GM23338 (cell line): ENCODE measurements at regions not wholly inside any gene's neighbourhood (a gene's known extent, or its start where the extent isn't known, plus 50 kb on each side); places are given as distances from the start of the nearest gene placed in this dataset.

ENCODE experiments used
- ATAC-seq: fragments of 200-7000 bp; cut with Tn5 transposase; 3 replicates; pipeline ENCODE4 v1.9.1; 2020
- DNase-seq: peaks from one replicate; pipeline ENCODE4 v3.0.0-alpha.2; 2015; ENCODE audit warnings: low spot score
- H2AFZ ChIP-seq: fragments of 200-600 bp; sonication (generic); 2 replicates; pipeline ENCODE4 v1.8.0; 2016; ENCODE audit warnings: antibody characterized with exemption, mild to moderate bottlenecking, moderate library complexity
- H3F3A ChIP-seq: fragments of 200-600 bp; sonication (generic); replicated peaks from 2 replicates; pipeline ENCODE4 v1.8.0; 2017; ENCODE audit warnings: antibody characterized with exemption, mixed run types, low read depth
- H3K27ac ChIP-seq: fragments of 200-600 bp; sonication (generic); 2 replicates; pipeline ENCODE4 v1.6.1; 2016; ENCODE audit warnings: low read depth
- H3K27me3 ChIP-seq: fragments of 200-600 bp; sonication (generic); 2 replicates; pipeline ENCODE4 v1.8.0; 2016; ENCODE audit warnings: mild to moderate bottlenecking, mixed run types, moderate library complexity; ENCODE audit not compliant: insufficient read depth
- H3K36me3 ChIP-seq: fragments of 200-600 bp; sonication (generic); 2 replicates; pipeline ENCODE4 v1.8.0; 2016; ENCODE audit warnings: mild to moderate bottlenecking; ENCODE audit not compliant: insufficient read depth
- H3K4me1 ChIP-seq: fragments of 200-600 bp; sonication (generic); 2 replicates; pipeline ENCODE4 v1.8.0; 2016; ENCODE audit warnings: mild to moderate bottlenecking, moderate library complexity; ENCODE audit not compliant: insufficient read depth
- H3K4me2 ChIP-seq: fragments of 200-600 bp; sonication (generic); 2 replicates; pipeline ENCODE4 v1.7.1; 2017; ENCODE audit warnings: mixed run types
- H3K4me3 ChIP-seq: fragments of 200-600 bp; sonication (generic); 2 replicates; pipeline ENCODE4 v1.6.1; 2016; ENCODE audit warnings: mixed run types
- H3K79me2 ChIP-seq: fragments of 200-600 bp; sonication (generic); replicated peaks from 2 replicates; pipeline ENCODE4 v1.8.0; 2017; ENCODE audit warnings: mild to moderate bottlenecking; ENCODE audit not compliant: insufficient read depth
- H3K9me2 ChIP-seq: fragments of 200-600 bp; sonication (generic); 2 replicates; pipeline ENCODE4 v1.8.0; 2017; ENCODE audit not compliant: insufficient read depth
- H4K20me1 ChIP-seq: fragments of 200-600 bp; sonication (generic); replicated peaks from 2 replicates; pipeline ENCODE4 v1.8.0; 2017; ENCODE audit warnings: mild to moderate bottlenecking; ENCODE audit not compliant: insufficient read depth
- H3K27ac Mint-ChIP-seq: 2 replicates; pipeline ENCODE4 v1.8.0; 2020; ENCODE audit warnings: inconsistent platforms, mild to moderate bottlenecking, moderate library complexity, mixed read lengths
- H3K27me3 Mint-ChIP-seq: 3 replicates; pipeline ENCODE4 v1.8.0; 2022; ENCODE audit warnings: low read depth, mild to moderate bottlenecking, moderate library complexity, mixed read lengths, inconsistent platforms; ENCODE audit not compliant: insufficient read depth, poor library complexity
- H3K36me3 Mint-ChIP-seq: 3 replicates; pipeline ENCODE4 v1.8.0; 2021; ENCODE audit warnings: low read depth, mild to moderate bottlenecking, inconsistent platforms, moderate library complexity, mixed read lengths
- H3K4me1 Mint-ChIP-seq: 3 replicates; pipeline ENCODE4 v1.8.0; 2020; ENCODE audit warnings: mild to moderate bottlenecking, inconsistent platforms, mixed read lengths
- H3K4me3 Mint-ChIP-seq: 3 replicates; pipeline ENCODE4 v1.8.0; 2021; ENCODE audit warnings: moderate library complexity, mild to moderate bottlenecking, inconsistent platforms, mixed read lengths
- H3K9me3 Mint-ChIP-seq: 3 replicates; pipeline ENCODE4 v1.8.0; 2020; ENCODE audit warnings: moderate library complexity, mild to moderate bottlenecking, inconsistent platforms, mixed read lengths
- EZH2 ChIP-seq: fragments of 200-600 bp; sonication (generic); IDR thresholded peaks from one replicate; pipeline ENCODE4 v1.8.0; 2017; ENCODE audit warnings: antibody characterized with exemption, mild to moderate bottlenecking, low read depth; ENCODE audit not compliant: unreplicated experiment
- EZH2phosphoT487 ChIP-seq: fragments of 200-600 bp; sonication (generic); IDR thresholded peaks from one replicate; pipeline ENCODE4 v1.8.1; 2018; ENCODE audit warnings: antibody characterized with exemption; ENCODE audit not compliant: unreplicated experiment
- POLR2AphosphoS5 ChIP-seq: IDR thresholded peaks from 2 replicates; pipeline ENCODE4 v1.6.1; 2016; ENCODE audit warnings: antibody characterized with exemption, low read depth
- STAT1 ChIP-seq: IDR thresholded peaks from one replicate; pipeline ENCODE4 v1.6.1; 2016; ENCODE audit warnings: antibody characterized with exemption; ENCODE audit not compliant: unreplicated experiment
- ZNF114 ChIP-seq: fragments of 250-450 bp; sonication (Bioruptor Pico); IDR thresholded peaks from 2 replicates; pipeline ENCODE4 v1.5.0; 2020; ENCODE audit warnings: mild to moderate bottlenecking, moderate library complexity
- ZNF331 ChIP-seq: fragments of 250-450 bp; sonication (Bioruptor Pico); IDR thresholded peaks from 2 replicates; pipeline ENCODE4 v1.5.0; 2020; ENCODE audit warnings: low read depth, mild to moderate bottlenecking, moderate library complexity
- TF ChIP-seq, protein P1 (sequence below): fragments of 250-450 bp; sonication (Bioruptor Pico); IDR thresholded peaks from 2 replicates; pipeline ENCODE4 v1.5.0; 2020; ENCODE audit warnings: mild to moderate bottlenecking, moderate library complexity
- TF ChIP-seq, protein P2 (sequence below): IDR thresholded peaks from one replicate; pipeline ENCODE4 v1.6.1; 2018; ENCODE audit warnings: antibody characterized with exemption; ENCODE audit not compliant: unreplicated experiment

DNA sequence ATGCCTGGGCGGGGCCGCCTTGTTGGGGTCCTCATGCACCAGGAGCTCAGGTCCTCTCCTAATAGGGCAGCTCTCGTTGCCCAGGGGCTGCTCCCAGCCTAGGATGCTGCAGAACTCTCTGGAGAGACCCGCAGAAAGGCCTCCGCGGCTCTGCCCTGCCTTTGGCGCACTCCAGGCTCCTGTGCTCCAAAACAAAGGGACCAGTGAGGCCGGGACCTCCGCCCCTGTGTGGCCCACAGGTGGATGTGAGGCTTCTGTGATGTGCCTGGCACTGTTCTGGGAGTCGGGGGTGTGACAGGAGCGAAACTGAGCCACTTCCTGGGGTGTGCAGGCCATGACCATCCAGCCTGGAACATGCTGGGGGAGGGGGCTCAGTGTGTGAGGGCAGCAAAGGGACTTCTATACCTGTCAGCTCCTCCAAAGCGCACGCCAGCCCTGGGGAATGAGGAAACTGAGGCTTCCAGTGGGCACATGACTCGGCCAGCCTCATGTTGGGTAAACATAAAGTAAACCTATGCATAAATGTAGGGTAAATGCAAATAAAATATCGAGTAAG, 153.2 kb downstream of the IRF8 start (continued):
- TF ChIP-seq, protein P1, sequence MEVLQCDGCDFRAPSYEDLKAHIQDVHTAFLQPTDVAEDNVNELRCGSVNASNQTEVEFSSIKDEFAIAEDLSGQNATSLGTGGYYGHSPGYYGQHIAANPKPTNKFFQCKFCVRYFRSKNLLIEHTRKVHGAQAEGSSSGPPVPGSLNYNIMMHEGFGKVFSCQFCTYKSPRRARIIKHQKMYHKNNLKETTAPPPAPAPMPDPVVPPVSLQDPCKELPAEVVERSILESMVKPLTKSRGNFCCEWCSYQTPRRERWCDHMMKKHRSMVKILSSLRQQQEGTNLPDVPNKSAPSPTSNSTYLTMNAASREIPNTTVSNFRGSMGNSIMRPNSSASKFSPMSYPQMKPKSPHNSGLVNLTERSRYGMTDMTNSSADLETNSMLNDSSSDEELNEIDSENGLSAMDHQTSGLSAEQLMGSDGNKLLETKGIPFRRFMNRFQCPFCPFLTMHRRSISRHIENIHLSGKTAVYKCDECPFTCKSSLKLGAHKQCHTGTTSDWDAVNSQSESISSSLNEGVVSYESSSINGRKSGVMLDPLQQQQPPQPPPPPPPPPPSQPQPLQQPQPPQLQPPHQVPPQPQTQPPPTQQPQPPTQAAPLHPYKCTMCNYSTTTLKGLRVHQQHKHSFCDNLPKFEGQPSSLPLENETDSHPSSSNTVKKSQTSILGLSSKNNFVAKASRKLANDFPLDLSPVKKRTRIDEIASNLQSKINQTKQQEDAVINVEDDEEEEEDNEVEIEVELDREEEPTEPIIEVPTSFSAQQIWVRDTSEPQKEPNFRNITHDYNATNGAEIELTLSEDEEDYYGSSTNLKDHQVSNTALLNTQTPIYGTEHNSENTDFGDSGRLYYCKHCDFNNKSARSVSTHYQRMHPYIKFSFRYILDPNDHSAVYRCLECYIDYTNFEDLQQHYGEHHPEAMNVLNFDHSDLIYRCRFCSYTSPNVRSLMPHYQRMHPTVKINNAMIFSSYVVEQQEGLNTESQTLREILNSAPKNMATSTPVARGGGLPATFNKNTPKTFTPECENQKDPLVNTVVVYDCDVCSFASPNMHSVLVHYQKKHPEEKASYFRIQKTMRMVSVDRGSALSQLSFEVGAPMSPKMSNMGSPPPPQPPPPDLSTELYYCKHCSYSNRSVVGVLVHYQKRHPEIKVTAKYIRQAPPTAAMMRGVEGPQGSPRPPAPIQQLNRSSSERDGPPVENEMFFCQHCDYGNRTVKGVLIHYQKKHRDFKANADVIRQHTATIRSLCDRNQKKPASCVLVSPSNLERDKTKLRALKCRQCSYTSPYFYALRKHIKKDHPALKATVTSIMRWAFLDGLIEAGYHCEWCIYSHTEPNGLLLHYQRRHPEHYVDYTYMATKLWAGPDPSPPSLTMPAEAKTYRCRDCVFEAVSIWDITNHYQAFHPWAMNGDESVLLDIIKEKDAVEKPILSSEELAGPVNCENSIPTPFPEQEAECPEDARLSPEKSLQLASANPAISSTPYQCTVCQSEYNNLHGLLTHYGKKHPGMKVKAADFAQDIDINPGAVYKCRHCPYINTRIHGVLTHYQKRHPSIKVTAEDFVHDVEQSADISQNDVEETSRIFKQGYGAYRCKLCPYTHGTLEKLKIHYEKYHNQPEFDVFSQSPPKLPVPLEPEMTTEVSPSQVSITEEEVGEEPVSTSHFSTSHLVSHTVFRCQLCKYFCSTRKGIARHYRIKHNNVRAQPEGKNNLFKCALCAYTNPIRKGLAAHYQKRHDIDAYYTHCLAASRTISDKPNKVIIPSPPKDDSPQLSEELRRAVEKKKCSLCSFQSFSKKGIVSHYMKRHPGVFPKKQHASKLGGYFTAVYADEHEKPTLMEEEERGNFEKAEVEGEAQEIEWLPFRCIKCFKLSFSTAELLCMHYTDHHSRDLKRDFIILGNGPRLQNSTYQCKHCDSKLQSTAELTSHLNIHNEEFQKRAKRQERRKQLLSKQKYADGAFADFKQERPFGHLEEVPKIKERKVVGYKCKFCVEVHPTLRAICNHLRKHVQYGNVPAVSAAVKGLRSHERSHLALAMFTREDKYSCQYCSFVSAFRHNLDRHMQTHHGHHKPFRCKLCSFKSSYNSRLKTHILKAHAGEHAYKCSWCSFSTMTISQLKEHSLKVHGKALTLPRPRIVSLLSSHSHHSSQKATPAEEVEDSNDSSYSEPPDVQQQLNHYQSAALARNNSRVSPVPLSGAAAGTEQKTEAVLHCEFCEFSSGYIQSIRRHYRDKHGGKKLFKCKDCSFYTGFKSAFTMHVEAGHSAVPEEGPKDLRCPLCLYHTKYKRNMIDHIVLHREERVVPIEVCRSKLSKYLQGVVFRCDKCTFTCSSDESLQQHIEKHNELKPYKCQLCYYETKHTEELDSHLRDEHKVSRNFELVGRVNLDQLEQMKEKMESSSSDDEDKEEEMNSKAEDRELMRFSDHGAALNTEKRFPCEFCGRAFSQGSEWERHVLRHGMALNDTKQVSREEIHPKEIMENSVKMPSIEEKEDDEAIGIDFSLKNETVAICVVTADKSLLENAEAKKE (CRISPR knock-in tag), result no peak
- TF ChIP-seq ZNF114 (CRISPR knock-in tag), result no peak
- no peak for TF ChIP-seq POLR2AphosphoS5

DNA sequence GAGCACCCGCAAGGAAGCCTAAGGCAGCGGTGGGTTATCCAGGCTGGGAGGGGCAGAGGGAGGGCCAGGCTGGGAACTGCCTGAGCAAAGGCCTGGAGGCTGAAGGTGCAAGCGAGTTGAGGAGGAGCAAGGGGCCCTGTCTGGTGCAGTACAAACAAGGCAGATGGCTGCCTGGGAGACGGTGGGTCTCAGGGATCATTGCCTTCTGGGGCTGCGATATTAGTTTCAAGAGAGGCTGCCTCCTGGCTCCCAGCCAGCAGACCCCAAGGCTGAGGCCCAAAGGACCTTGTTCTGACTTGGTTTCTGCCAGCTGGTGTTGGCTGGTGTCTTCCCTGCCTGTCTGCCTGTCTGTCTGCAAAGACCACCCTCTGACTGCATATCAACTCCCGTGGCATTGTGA, 154.0 kb downstream of the IRF8 start:
- Histone ChIP-seq H3K27ac (no peak overlapping the region), H3K79me2 (no peaks in the 10 kb centered on the region), H3K4me2 (no peak overlapping the region), H3K4me3 (no peak overlapping the region), H2AFZ (no peak overlapping the region), H3F3A (no peaks in the 10 kb centered on the region), H3K4me1 (no peaks in the 10 kb centered on the region), H3K36me3 (no peaks in the 10 kb centered on the region), H3K9me2 (no peaks in the 10 kb centered on the region), H3K27me3 (no peaks in the 10 kb centered on the region), H4K20me1 (no peaks in the 10 kb centered on the region)
- Mint-ChIP-seq H3K4me1 (peaks cover 5% of the 10 kb centered on the region), H3K27me3 (peaks cover 5% of the 10 kb centered on the region), H3K4me3 (no peak overlapping the region), H3K27ac (no peak overlapping the region), H3K36me3 (no peaks in the 10 kb centered on the region), H3K9me3 (no peaks in the 10 kb centered on the region)
- no peak for ATAC-seq
- TF ChIP-seq EZH2 (no peak), STAT1 (no peak), ZNF331 (CRISPR knock-in tag) (no peak), EZH2phosphoT487 (no peak)
- TF ChIP-seq, protein P2, sequence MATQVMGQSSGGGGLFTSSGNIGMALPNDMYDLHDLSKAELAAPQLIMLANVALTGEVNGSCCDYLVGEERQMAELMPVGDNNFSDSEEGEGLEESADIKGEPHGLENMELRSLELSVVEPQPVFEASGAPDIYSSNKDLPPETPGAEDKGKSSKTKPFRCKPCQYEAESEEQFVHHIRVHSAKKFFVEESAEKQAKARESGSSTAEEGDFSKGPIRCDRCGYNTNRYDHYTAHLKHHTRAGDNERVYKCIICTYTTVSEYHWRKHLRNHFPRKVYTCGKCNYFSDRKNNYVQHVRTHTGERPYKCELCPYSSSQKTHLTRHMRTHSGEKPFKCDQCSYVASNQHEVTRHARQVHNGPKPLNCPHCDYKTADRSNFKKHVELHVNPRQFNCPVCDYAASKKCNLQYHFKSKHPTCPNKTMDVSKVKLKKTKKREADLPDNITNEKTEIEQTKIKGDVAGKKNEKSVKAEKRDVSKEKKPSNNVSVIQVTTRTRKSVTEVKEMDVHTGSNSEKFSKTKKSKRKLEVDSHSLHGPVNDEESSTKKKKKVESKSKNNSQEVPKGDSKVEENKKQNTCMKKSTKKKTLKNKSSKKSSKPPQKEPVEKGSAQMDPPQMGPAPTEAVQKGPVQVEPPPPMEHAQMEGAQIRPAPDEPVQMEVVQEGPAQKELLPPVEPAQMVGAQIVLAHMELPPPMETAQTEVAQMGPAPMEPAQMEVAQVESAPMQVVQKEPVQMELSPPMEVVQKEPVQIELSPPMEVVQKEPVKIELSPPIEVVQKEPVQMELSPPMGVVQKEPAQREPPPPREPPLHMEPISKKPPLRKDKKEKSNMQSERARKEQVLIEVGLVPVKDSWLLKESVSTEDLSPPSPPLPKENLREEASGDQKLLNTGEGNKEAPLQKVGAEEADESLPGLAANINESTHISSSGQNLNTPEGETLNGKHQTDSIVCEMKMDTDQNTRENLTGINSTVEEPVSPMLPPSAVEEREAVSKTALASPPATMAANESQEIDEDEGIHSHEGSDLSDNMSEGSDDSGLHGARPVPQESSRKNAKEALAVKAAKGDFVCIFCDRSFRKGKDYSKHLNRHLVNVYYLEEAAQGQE, result no peak
- no peak for DNase-seq
